GM13977 (cell line): ENCODE measurements at regions not wholly inside any gene's neighbourhood (a gene's known extent, or its start where the extent isn't known, plus 50 kb on each side); places are given as distances from the start of the nearest gene placed in this dataset.

Source experiments
- DNase-seq: peaks from one replicate; pipeline ENCODE4 v3.0.0; 2012; ENCODE audit warnings: low spot score
- CTCF ChIP-seq: IDR thresholded peaks from 2 replicates; pipeline ENCODE4 v1.5.1; 2012; ENCODE audit warnings: mild to moderate bottlenecking, control low read depth; ENCODE audit not compliant: insufficient read depth; ENCODE audit errors: extremely low read depth, missing control alignments
- in situ Hi-C: fragments of 300-500 bp; cut with MboI; formaldehyde crosslinking; loops from one replicate; pipeline ENCODE4 v1.12.0; 2022; ENCODE audit warnings: low sequenced_read_pairs, low pct_unique_long_range_greater_than_20kb, mixed read lengths, inconsistent platforms; ENCODE audit not compliant: unreplicated experiment

DNA sequence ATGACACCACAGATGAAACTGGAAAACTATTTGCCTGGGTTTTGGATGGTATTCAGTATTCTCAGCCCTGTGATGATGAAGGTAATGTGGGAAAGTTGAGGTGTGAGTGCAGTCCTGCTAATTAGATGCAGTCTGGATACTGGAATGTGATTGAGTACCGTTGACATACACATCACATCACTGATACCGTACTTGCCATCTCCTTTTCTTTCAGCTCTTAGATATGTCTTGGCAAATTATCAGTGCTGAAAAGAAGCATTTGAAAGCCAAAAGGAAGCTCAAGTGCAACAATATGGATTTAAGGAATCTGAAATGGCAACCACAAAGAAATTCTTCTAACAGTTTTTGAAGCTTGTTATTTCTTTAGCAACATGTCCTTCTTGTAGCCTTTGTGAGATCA is 381.4 kb upstream of the TGFBR2 start:
- no peak for DNase-seq
- in situ Hi-C loops, result no loop called here
- TF ChIP-seq CTCF, result no peak

- TF ChIP-seq CTCF, result no peak
- in situ Hi-C loops, result no loop called here
- no peak for DNase-seq
Observed at GRCh38 chr3:30226601-30227151, 379.7 kb upstream of the TGFBR2 start.

- no peak for TF ChIP-seq CTCF
- in situ Hi-C loops, result no loop called here
- no peak for DNase-seq
Observed at GRCh38 chr3:30227571-30228301, 378.7 kb upstream of the TGFBR2 start.

GRCh38 chr3:30228302-30228631 is 378.1 kb upstream of the TGFBR2 start:
- in situ Hi-C loops, result no loop called here
- DNase-seq, result no peak
- TF ChIP-seq CTCF, result no peak

DNA sequence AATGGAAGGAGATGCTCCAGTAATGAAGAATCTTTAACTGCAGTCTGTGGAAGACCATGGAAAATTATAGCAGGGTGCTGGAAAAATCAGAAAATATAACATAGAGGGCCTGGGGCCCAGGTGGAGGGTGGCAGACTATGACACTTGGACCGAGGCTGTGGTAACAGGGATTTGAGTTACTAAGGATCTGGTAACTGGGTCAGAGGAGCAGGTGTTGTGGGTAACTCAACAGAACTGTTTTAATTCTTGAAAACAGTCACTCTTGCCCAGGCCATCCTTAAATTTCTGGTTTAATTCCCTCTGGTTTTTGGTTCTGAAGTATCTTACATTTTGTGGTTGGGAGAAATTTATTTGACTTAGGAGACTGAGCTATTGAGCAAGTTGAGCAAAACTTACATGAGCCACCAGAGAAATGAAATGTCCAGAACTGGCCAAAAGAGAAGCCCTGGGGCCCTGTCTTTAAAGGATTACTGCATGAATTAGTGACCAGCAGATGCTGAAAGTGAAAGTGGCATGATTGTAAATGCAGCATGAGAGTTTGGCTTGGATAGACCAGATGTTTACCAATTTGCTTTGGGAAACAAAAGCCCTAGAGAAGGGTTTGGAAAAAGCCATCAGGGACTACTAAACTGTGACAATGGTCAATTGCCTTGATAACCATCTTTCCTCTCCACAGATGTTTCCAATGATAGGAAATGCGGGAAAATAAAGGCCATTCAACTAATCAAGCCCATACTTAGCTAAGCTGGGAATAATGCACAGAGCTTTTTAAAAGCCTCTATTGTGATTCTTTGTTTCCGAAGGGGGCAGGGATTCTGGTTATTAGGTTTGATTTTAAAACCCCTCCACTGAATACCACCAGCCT is 374.9 kb upstream of the TGFBR2 start:
- DNase-seq, result no peak
- in situ Hi-C loops, result no loop called here
- TF ChIP-seq CTCF, result no peak

DNA sequence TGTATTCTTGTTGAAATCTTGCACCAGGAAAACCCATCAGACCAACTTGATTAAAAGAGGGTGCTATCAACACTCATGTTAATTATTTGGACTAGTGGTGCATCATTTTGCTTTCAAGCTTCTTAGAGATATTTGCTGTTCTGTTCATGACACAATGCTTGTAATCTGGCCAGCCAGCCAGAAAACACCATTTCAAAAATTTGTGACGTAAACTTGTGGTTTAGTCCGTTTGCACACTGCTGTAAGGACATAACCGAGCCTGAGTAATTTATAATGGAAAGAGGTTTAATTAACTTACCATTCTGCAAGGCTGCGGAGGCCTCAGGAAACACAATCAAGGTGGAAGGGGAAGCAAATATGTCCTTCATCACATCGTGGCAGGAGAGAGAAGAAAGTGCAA is 374.3 kb upstream of the TGFBR2 start:
- no peak for TF ChIP-seq CTCF
- DNase-seq, result no peak
- in situ Hi-C loops, result no loop called here
